Thymus (tissue), 11 donors: ENCODE measurements at regions not wholly inside any gene's neighbourhood (a gene's known extent, or its start where the extent isn't known, plus 50 kb on each side); places are given as distances from the start of the nearest gene placed in this dataset.
"Not testable (repeated sequence)": the region's sequence is repeated elsewhere in the genome, so short reads cannot be mapped to it uniquely, and the experiment has no call there.

Source experiments
- DNase-seq, 9 donors: peaks; one replicate each; pipeline ENCODE4 v3.0.0-alpha.2; 2013; ENCODE audit warnings: low spot score in 9 of 9, low read depth in 6 of 9, missing footprints in 1 of 9
- H3K27ac ChIP-seq, 2 donors: one replicate each; pipeline ENCODE4 v1.5.1; 2013; ENCODE audit warnings: control low read depth in 1 of 2, low read depth in 1 of 2, low read length in 1 of 2, mild to moderate bottlenecking in 1 of 2, moderate library complexity in 1 of 2
- H3K27me3 ChIP-seq, 2 donors: one replicate each; pipeline ENCODE4 v1.5.1; 2013; ENCODE audit warnings: low read length in 1 of 2; ENCODE audit not compliant: control insufficient read depth in 2 of 2, insufficient read depth in 1 of 2
- H3K36me3 ChIP-seq, 2 donors: one replicate each; pipeline ENCODE4 v1.5.1; 2013; ENCODE audit warnings: low read length in 1 of 2, mild to moderate bottlenecking in 1 of 2, moderate library complexity in 1 of 2; ENCODE audit not compliant: control insufficient read depth in 2 of 2, insufficient read depth in 2 of 2
- H3K4me1 ChIP-seq, 2 donors: one replicate each; pipeline ENCODE4 v1.5.1; 2013; ENCODE audit warnings: low read length in 2 of 2; ENCODE audit not compliant: control insufficient read depth in 2 of 2, insufficient read depth in 2 of 2
- H3K4me3 ChIP-seq, 2 donors: one replicate each; pipeline ENCODE4 v1.5.1; 2013; ENCODE audit warnings: low read length in 2 of 2, control low read depth in 1 of 2, mild to moderate bottlenecking in 1 of 2
- H3K9me3 ChIP-seq, 2 donors: one replicate each; pipeline ENCODE4 v1.5.1; 2013; ENCODE audit warnings: low read length in 1 of 2, mild to moderate bottlenecking in 1 of 2; ENCODE audit not compliant: control insufficient read depth in 2 of 2, insufficient read depth in 1 of 2
- WGBS: extraction: QIAGEN DNeasy Blood & Tissue Kit; methylation state at CpG from one replicate; pipeline ENCODE4 v1.1.7; 2013; 5-methylcytosine and 5-hydroxymethylcytosine counted together
- donor health status: healthy.

DNA sequence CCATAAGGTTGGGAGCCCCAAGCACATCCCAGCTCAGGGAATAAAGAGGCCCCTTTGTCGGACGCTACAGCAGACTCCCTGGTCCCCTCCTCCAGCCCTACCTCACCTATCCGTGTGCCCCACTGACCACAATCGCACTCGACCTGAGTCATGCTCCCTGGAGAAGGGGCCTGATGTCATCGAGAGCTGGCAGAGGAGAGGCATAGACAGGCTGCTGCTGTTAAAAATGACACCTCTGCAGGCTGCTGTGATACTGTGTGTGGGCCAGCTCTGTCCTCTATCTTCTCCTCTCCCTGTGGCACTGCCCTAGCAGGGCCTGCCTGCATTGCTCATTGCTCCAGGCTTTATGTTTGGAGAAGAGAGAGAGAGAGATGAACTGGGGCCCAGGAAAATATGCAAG, 123.4 kb upstream of the SYT13 start:
- Histone ChIP-seq H3K36me3 (no peaks in the 10 kb centered on the region), H3K27me3 (peaks cover 0 to 44% of the 10 kb centered on the region in 2 donors)
- 67% methylated on average over 6 of the region's 6 CpGs for WGBS

DNA sequence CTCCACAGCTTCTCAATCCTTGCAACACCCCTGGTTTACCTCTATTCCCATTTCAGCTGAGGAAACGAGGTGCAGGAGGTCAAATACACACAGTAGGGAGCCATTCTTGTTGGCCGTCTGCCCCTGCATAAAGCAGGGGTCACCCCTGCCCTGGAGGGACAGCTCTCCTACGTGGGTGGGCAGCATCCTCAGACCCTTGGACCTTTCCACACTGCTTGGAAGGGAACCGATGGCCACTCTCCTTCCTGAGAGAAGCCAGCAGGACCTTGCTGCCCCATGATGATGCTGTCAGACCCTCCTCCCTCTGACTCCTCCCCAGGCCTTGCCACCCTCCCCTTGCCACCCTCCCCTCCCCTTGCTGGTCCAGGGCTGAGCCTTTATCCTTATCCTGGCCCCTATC, 121.1 kb upstream of the SYT13 start:
- Histone ChIP-seq H3K36me3 (no peaks in the 10 kb centered on the region), H3K4me1 (peaks cover 2 to 15% of the 10 kb centered on the region in 2 donors), H3K27me3 (peaks cover 0 to 32% of the 10 kb centered on the region in 2 donors), H3K4me3 (no peak overlapping the region), H3K9me3 (no peaks in the 10 kb centered on the region), H3K27ac (no peak overlapping the region)
- DNase-seq: no peak
- 70% methylated on average over 4 of the region's 4 CpGs for WGBS

More for the DNA sequence above, 123.4 kb upstream of the SYT13 start:
- Histone ChIP-seq H3K9me3 (no peaks in the 10 kb centered on the region), H3K4me1 (peaks cover 2 to 18% of the 10 kb centered on the region in 2 donors), H3K27ac (no peak overlapping the region), H3K4me3 (no peak overlapping the region)
- DNase-seq: no peak

DNA sequence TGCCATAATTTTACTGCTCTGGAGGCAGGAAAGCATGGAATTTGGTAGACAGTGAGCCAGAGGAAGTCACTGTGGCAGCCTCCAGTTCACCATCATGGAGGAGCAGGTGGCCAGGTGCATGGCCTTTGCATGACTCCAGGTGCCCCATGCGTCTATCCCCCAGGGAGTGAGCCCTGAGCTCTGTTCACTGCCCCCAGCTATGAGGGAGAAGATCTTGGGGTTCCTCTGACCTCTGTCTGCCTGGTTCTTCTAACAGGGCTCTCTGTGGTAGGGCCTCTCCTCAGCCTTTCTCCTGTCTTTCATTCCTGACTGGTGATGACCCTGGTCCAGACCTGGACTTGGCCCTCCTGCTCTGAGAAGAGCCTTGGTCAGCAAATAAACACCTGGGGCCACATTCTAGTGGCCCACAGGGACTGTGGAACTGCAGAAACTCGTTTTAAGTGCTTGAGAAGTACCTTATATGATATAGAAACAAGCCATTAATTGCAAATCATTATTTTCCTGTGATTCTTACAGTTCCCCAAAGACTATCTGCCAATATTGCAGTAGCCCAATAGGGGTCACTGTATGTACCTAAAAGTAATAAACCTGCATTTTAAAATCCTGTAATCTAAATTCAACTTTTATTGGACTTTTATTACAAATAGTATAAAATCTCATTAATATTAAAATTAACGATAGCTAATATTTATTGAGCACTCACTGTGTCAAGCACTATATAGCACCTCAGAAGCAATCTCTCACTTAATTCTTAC, 120.0 kb upstream of the SYT13 start:
- WGBS: 63% methylated on average over 3 of the region's 3 CpGs
- H3K27me3 ChIP-seq: peaks cover 0 to 22% of the 10 kb centered on the region in 2 donors
- H3K9me3 ChIP-seq: no peaks in the 10 kb centered on the region
- no peak overlapping the region for H3K4me3 ChIP-seq
- peaks cover 0 to 9% of the 10 kb centered on the region in 2 donors for H3K4me1 ChIP-seq
- H3K27ac ChIP-seq: no peak overlapping the region
- no peak for DNase-seq
- no peaks in the 10 kb centered on the region for H3K36me3 ChIP-seq

DNA sequence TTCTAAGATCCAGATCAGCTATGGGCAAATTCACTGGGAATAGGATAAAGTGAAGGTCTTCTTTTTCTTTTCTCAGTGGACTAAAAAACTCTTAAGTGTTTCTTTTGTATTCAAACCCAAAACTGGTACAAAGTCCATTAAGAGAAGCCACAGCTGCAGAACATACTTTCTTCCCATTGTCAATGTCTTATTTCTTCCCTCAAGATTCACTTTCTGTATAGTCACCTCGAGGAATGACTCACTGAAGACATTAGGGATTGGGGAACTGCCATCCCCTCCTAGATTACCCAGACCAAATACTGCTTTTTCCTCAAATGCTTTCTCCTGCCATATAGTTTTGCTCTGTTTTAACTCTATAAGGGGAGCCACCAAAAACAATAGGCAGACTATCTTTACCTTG, 117.4 kb upstream of the SYT13 start:
- H3K27me3 ChIP-seq, H3K36me3 ChIP-seq, H3K4me3 ChIP-seq, H3K27ac ChIP-seq, H3K4me1 ChIP-seq, H3K9me3 ChIP-seq, DNase-seq: not testable (repeated sequence)
- WGBS: 40% methylated on average over 1 of the region's 1 CpG

DNA sequence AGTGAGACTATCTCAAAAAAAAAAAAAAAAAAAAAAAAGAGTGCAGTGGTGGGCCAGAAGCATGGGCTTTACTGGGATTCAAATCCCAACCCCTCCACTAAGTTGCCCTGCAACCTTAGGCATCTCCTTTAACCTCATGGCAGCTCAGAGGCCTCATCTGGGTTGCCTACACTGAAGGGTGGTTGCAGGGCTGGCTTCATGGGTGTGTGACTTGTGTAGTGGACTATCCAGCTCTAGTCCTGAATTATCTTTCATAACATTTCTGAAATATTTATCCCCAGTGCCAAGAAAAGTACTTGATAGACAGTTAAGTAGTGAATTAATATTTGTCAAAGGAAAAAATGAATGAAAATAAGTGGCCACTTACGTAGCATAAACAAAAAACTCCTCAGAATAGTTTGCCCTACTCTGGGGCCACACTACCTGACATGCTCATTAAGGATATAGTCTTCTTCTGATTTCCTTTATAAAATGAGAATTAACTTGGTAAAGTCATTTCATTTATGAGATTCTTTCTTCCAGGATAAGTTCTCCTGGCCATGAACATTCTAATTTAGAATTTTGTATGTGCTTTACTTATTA, 116.0 kb upstream of the SYT13 start:
- no peak for DNase-seq
- WGBS: 98% methylated on average over 1 of the region's 1 CpG

DNA sequence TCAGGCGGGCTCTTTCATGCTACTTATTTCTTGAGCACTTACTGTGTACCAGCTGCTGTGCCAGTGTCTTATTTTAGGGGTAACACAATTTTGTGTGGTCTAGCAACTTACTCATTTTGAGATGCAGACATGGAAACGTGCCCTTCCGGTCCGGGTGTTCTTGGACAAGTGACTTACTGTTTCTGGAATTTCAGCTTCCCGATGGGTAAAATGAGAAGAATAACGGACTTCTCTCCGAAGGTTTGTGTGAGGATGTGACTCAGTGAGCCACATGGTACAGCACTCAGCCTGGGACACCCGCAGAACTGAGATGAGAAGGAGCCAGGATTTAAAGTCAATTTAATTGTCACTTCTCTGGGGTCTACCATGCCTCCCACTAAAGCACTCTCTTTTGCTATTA, 114.5 kb upstream of the SYT13 start:
- DNase-seq: no peak
- Histone ChIP-seq H3K4me3 (no peak overlapping the region), H3K4me1 (no peaks in the 10 kb centered on the region), H3K9me3 (no peaks in the 10 kb centered on the region), H3K36me3 (no peaks in the 10 kb centered on the region), H3K27me3 (no peaks in the 10 kb centered on the region), H3K27ac (no peak overlapping the region)
- 89% methylated on average over 8 of the region's 8 CpGs for whole genome bisulfite sequencing

More for the DNA sequence above, 116.0 kb upstream of the SYT13 start:
- no peaks in the 10 kb centered on the region for H3K9me3 ChIP-seq
- no peak overlapping the region for H3K27ac ChIP-seq
- no peaks in the 10 kb centered on the region for H3K36me3 ChIP-seq
- H3K4me3 ChIP-seq: no peak overlapping the region
- no peaks in the 10 kb centered on the region for H3K4me1 ChIP-seq
- no peaks in the 10 kb centered on the region for H3K27me3 ChIP-seq

DNA sequence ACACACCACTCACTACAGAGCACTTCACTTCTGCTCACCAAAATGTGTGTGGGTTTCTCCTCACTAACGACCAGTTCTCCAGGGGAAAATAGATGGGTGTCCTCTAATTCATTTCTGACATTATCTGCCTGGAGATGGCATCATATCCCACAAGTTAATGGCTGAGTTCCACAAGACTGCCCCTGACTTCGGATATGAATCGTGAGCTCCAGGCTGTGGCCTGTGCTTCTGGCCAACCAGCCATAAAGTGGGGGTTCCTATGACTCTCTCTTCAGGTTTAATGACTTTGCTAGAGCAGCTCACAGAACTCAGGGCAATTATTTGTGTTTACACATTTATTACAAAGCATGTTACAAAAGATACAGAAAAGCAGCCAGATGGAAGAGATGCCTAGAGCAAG, 113.0 kb upstream of the SYT13 start:
- no peak overlapping the region for H3K27ac ChIP-seq

DNA sequence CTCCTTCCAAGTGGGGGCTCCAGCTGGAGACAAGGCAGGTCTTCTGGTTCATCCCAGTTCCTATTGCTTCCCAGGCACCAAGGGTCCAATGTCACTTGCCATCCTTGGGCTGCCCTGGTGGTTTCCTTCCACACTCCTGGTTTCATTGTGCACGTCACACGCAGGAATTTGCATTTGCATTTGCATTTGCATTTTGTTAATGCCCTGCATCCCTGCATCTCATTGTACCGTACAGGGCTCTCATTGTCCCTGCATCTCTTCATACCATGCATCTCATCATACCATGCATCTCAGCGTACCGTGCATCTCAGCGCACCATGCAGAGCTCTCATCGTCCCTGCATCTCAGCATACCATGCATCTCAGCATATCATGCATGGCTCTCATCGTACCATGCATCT, 112.2 kb upstream of the SYT13 start:
- Histone ChIP-seq H3K4me1 (no peaks in the 10 kb centered on the region), H3K27ac (no peak overlapping the region), H3K9me3 (no peaks in the 10 kb centered on the region), H3K27me3 (no peaks in the 10 kb centered on the region), H3K4me3 (no peak overlapping the region), H3K36me3 (no peaks in the 10 kb centered on the region)
- DNase-seq: no peak
- 97% methylated on average over 8 of the region's 8 CpGs for WGBS

More for the DNA sequence above, 113.0 kb upstream of the SYT13 start:
- Histone ChIP-seq H3K9me3 (no peaks in the 10 kb centered on the region), H3K36me3 (no peaks in the 10 kb centered on the region), H3K27me3 (no peaks in the 10 kb centered on the region), H3K4me1 (no peaks in the 10 kb centered on the region), H3K4me3 (no peak overlapping the region)
- 81% methylated on average over 3 of the region's 3 CpGs for WGBS
- DNase-seq: no peak

DNA sequence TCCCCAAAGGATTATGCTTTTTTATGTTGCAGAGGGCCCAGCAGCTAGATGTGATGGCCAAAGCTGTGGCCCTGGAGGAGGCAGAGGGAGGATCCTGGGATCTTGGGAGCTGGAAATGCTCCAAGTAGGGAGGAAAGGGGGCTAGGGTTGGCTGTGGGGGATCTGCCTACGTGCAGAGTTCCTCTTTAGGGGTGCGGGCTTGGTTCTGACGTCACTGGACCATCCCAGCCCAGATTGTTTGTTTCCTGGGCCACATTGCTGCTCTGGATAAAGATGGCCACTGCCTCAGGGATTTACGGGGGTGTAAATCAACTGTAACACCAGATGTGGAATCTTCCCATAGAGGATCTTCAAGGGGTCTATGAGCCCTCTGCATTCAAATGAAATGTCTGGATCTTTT, 110.3 kb upstream of the SYT13 start:
- WGBS: 83% methylated on average over 4 of the region's 4 CpGs
- no peak for DNase-seq
- no peak overlapping the region for H3K27ac ChIP-seq
- no peak overlapping the region for H3K4me3 ChIP-seq
- no peaks in the 10 kb centered on the region for H3K36me3 ChIP-seq
- H3K4me1 ChIP-seq: no peaks in the 10 kb centered on the region
- H3K9me3 ChIP-seq: no peaks in the 10 kb centered on the region
- H3K27me3 ChIP-seq: peaks cover 0 to 4% of the 10 kb centered on the region in 2 donors
